ENCODE measurements at regions not wholly inside any gene's neighbourhood (a gene's known extent, or its start where the extent isn't known, plus 50 kb on each side); places are given as distances from the start of the nearest gene placed in this dataset. TPM values are rescaled to one million over a fixed set of nuclear protein-coding genes. Genes with fewer than 3 reads are reported as not detected.

GRCh38 chr6:53399027-53399344 is 50.2 kb upstream of the ELOVL5 start:
- Histone ChIP-seq H3K36me3 (no peaks in the 10 kb centered on the region), H3K27me3 (no peaks in the 10 kb centered on the region), H3K4me1 (ENCODE audit: insufficient read depth) (no peaks in the 10 kb centered on the region), H3K27ac (no peak overlapping the region), H3K9me3 (no peaks in the 10 kb centered on the region), H3K4me3 (no peak overlapping the region)
- DNase-seq = no peak
- intact Hi-C loops (cut with DNase I) = no loop called here
- TF ChIP-seq CTCF (IDR thresholded peaks at IDR 0.05) = no peak
- TF ChIP-seq EP300 (IDR thresholded peaks at IDR 0.05) = no peak
- no peak for TF ChIP-seq POLR2A (IDR thresholded peaks at IDR 0.05)

- Histone ChIP-seq H3K4me1 (ENCODE audit: insufficient read depth) (no peaks in the 10 kb centered on the region), H3K27ac (no peak overlapping the region), H3K9me3 (no peaks in the 10 kb centered on the region), H3K4me3 (no peak overlapping the region), H3K36me3 (no peaks in the 10 kb centered on the region), H3K27me3 (no peaks in the 10 kb centered on the region)
- DNase-seq = no peak
- 56 to 62% (median 57%) methylated on average over 5 of the region's 5 CpGs for WGBS, 3 donors
- TF ChIP-seq CTCF (IDR thresholded peaks at IDR 0.05) (no peak), EP300 (IDR thresholded peaks at IDR 0.05) (no peak), POLR2A (IDR thresholded peaks at IDR 0.05) (no peak)
- intact Hi-C loops (cut with DNase I) = no loop called here
These were observed 49.7 kb upstream of the ELOVL5 start for GRCh38 chr6:53398247-53399026.

Small RNAs in the stretch of these regions (small RNA-seq; reads per million reads assigned to genes)
- not detected for gene NANOGP3
